Neural crest cell (in vitro differentiated cells): ENCODE measurements at regions not wholly inside any gene's neighbourhood (a gene's known extent, or its start where the extent isn't known, plus 50 kb on each side); places are given as distances from the start of the nearest gene placed in this dataset.

Experiments
- DNase-seq: peaks from one replicate; pipeline ENCODE4 v3.0.0; 2021; ENCODE audit warnings: low read depth, mixed read lengths, low spot score
- H3K27ac Mint-ChIP-seq: one replicate; pipeline ENCODE4 v1.8.0; 2021; ENCODE audit warnings: mild to moderate bottlenecking, mixed read lengths; ENCODE audit not compliant: unreplicated experiment
- H3K27me3 Mint-ChIP-seq: 2 replicates; pipeline ENCODE4 v1.8.0; 2021; ENCODE audit warnings: low read depth, mild to moderate bottlenecking, mixed read lengths
- H3K36me3 Mint-ChIP-seq: 2 replicates; pipeline ENCODE4 v1.8.0; 2021; ENCODE audit warnings: low read depth, mild to moderate bottlenecking, mixed read lengths
- H3K4me1 Mint-ChIP-seq: 2 replicates; pipeline ENCODE4 v1.8.0; 2021; ENCODE audit warnings: mixed read lengths
- H3K4me3 Mint-ChIP-seq: one replicate; pipeline ENCODE4 v1.8.0; 2021; ENCODE audit warnings: mild to moderate bottlenecking, mixed read lengths
- H3K9me3 Mint-ChIP-seq: 2 replicates; pipeline ENCODE4 v1.8.0; 2021; ENCODE audit warnings: mixed read lengths
- CTCF ChIP-seq: fragments of 200-600 bp; sonication (generic); conservative IDR thresholded peaks from 2 replicates; pipeline ENCODE4 v1.5.0; 2021; ENCODE audit warnings: antibody characterized with exemption, mild to moderate bottlenecking

GRCh38 chr5:60333005-60333571 is 366.9 kb downstream of the DEPDC1B start:
- no peaks in the 10 kb centered on the region for H3K4me1 Mint-ChIP-seq
- no peak for DNase-seq
- H3K9me3 Mint-ChIP-seq, result no peaks in the 10 kb centered on the region
- no peak overlapping the region for H3K27ac Mint-ChIP-seq
- no peaks in the 10 kb centered on the region for H3K36me3 Mint-ChIP-seq
- H3K27me3 Mint-ChIP-seq, result peaks cover 3% of the 10 kb centered on the region
- no peak for TF ChIP-seq CTCF
- H3K4me3 Mint-ChIP-seq, result no peak overlapping the region

GRCh38 chr5:60332244-60333004 is 367.5 kb downstream of the DEPDC1B start:
- TF ChIP-seq CTCF, result no peak
- no peak for DNase-seq
- peaks cover 3% of the 10 kb centered on the region for H3K27me3 Mint-ChIP-seq
- no peak overlapping the region for H3K27ac Mint-ChIP-seq
- H3K9me3 Mint-ChIP-seq, result no peaks in the 10 kb centered on the region
- no peaks in the 10 kb centered on the region for H3K36me3 Mint-ChIP-seq
- H3K4me3 Mint-ChIP-seq, result no peak overlapping the region
- H3K4me1 Mint-ChIP-seq, result no peaks in the 10 kb centered on the region

GRCh38 chr5:60330236-60330635 is 369.7 kb downstream of the DEPDC1B start:
- no peaks in the 10 kb centered on the region for H3K9me3 Mint-ChIP-seq
- no peaks in the 10 kb centered on the region for H3K4me1 Mint-ChIP-seq
- H3K27ac Mint-ChIP-seq, result no peak overlapping the region
- no peak for DNase-seq
- H3K4me3 Mint-ChIP-seq, result no peak overlapping the region
- no peaks in the 10 kb centered on the region for H3K36me3 Mint-ChIP-seq
- peaks cover 3% of the 10 kb centered on the region for H3K27me3 Mint-ChIP-seq
- no peak for TF ChIP-seq CTCF

DNA sequence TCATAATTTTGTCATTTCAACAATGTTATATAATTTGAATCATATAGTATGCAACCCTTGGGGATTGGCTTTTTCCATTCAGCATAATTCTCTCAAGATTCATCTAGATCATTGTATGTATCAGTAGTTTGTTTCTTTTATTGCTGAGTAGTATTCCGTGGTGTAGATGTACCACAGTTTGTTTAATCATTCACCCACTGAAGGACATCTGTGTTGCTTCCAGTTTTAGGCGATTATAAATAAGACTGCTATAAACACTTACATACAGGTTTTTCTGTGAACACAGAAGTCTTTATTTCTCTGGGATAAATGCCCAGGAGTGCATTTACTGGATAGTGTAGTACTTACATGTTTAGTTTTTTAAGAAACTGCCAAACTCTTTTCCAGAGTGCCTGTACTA is 374.1 kb downstream of the DEPDC1B start:
- peaks cover 7% of the 10 kb centered on the region for H3K9me3 Mint-ChIP-seq
- TF ChIP-seq CTCF, result no peak
- no peak overlapping the region for H3K4me3 Mint-ChIP-seq
- no peak overlapping the region for H3K27ac Mint-ChIP-seq
- no peaks in the 10 kb centered on the region for H3K36me3 Mint-ChIP-seq
- DNase-seq, result no peak
- peaks cover 3% of the 10 kb centered on the region for H3K27me3 Mint-ChIP-seq
- no peaks in the 10 kb centered on the region for H3K4me1 Mint-ChIP-seq

DNA sequence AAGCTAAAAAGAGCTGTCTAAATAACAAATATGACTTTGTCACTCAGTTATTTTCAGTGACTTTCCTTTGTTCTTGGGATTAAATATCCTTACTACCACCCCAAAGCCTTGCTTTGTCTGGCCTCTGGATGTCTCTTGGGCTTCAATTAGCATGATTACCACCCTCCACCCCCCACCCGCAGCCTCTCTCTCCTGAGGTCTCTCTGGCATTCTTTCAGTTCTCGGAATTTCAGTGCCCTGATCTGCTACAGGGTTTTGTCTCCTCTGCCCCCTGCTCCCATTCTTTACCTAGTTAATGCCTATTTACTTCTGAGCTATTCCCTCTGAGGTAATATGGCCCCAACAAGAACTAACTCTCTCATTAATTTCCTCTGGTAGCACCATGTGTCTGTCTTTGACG is 376.4 kb downstream of the DEPDC1B start:
- Mint-ChIP-seq H3K4me1 (no peaks in the 10 kb centered on the region), H3K27me3 (no peaks in the 10 kb centered on the region), H3K9me3 (peaks cover 10% of the 10 kb centered on the region), H3K4me3 (no peak overlapping the region), H3K36me3 (peaks cover 4% of the 10 kb centered on the region), H3K27ac (no peak overlapping the region)
- no peak for DNase-seq
- no peak for TF ChIP-seq CTCF
